Mucosa of descending colon (tissue), 3 donors: ENCODE measurements at regions not wholly inside any gene's neighbourhood (a gene's known extent, or its start where the extent isn't known, plus 50 kb on each side); places are given as distances from the start of the nearest gene placed in this dataset.

Source experiments
- ATAC-seq: fragments of 200-7000 bp; cut with Tn5 transposase; one replicate; pipeline ENCODE4 v1.9.1; 2020; ENCODE audit warnings: mild to moderate bottlenecking, moderate library complexity
- DNase-seq, 3 donors: peaks; one replicate each; pipeline ENCODE4 v3.0.0-alpha.2; 2020
- H3K36me3 ChIP-seq: fragments of 200-600 bp; one replicate; pipeline ENCODE4 v1.8.0; 2021; ENCODE audit warnings: low read depth, mild to moderate bottlenecking
- H3K4me1 ChIP-seq: fragments of 200-600 bp; one replicate; pipeline ENCODE4 v1.8.0; 2021; ENCODE audit warnings: low read depth, mild to moderate bottlenecking
- H3K4me3 ChIP-seq: fragments of 200-600 bp; one replicate; pipeline ENCODE4 v1.8.0; 2021; ENCODE audit warnings: mild to moderate bottlenecking
- H3K9me3 ChIP-seq: fragments of 200-600 bp; one replicate; pipeline ENCODE4 v1.8.0; 2021; ENCODE audit warnings: mild to moderate bottlenecking
- CTCF ChIP-seq: fragments of 200-600 bp; IDR thresholded peaks from one replicate; pipeline ENCODE4 v1.8.0; 2022; ENCODE audit warnings: antibody characterized with exemption, mild to moderate bottlenecking
- intact Hi-C, 2 donors: fragments of 100-400 bp; cut with DNase I in 1 of 2; cut with micrococcal nuclease in 1 of 2; formaldehyde crosslinking; loops; one replicate each; pipeline versions ENCODE4 v1.11.0 to v1.11.1; 2022; cut with DNase I, micrococcal nuclease
- donor health status: DM: no; HTN: no; CAD: no; lungs with moderate emphysema.
- donor health status: DM: no; HTN: no; CAD: no.
- donor health status: DM: no; HTN: yes; CAD: no.

- intact Hi-C loops = no loop called here
- Histone ChIP-seq H3K36me3 (no peaks in the 10 kb centered on the region), H3K4me1 (no peaks in the 10 kb centered on the region), H3K4me3 (no peak overlapping the region), H3K9me3 (no peaks in the 10 kb centered on the region)
- ATAC-seq = peak; percentile 96
- peak in 1 of 3 donors; percentile 53 for DNase-seq
- no peak for TF ChIP-seq CTCF
Measured at GRCh38 chr4:74659576-74660411, 134.5 kb downstream of the BTC start.

- H3K4me1 ChIP-seq = no peaks in the 10 kb centered on the region
- no peak for TF ChIP-seq CTCF
- DNase-seq (no peak), ATAC-seq (no peak)
- H3K36me3 ChIP-seq = no peaks in the 10 kb centered on the region
- intact Hi-C loops = no loop called here
- H3K9me3 ChIP-seq = no peaks in the 10 kb centered on the region
- no peak overlapping the region for H3K4me3 ChIP-seq
Measured at GRCh38 chr4:74660866-74661265, 133.5 kb downstream of the BTC start.

- no peak for ATAC-seq
- intact Hi-C loops = no loop called here
- Histone ChIP-seq H3K4me1 (no peaks in the 10 kb centered on the region), H3K36me3 (no peaks in the 10 kb centered on the region), H3K9me3 (no peaks in the 10 kb centered on the region), H3K4me3 (no peak overlapping the region)
- DNase-seq = no peak
- TF ChIP-seq CTCF = no peak
Measured at GRCh38 chr4:74661427-74662201, 132.7 kb downstream of the BTC start.

- H3K4me3 ChIP-seq = no peak overlapping the region
- DNase-seq (no peak), ATAC-seq (no peak)
- H3K36me3 ChIP-seq = no peaks in the 10 kb centered on the region
- TF ChIP-seq CTCF = no peak
- intact Hi-C loops = no loop called here
- H3K9me3 ChIP-seq = no peaks in the 10 kb centered on the region
- no peaks in the 10 kb centered on the region for H3K4me1 ChIP-seq
Measured at GRCh38 chr4:74663631-74664030, 130.7 kb downstream of the BTC start.

- DNase-seq = no peak
- H3K4me1 ChIP-seq = no peaks in the 10 kb centered on the region
- intact Hi-C loops = no loop called here
Measured at GRCh38 chr4:74665346-74665745, 129.0 kb downstream of the BTC start.

More at GRCh38 chr4:74665346-74665745, 129.0 kb downstream of the BTC start:
- no peaks in the 10 kb centered on the region for H3K9me3 ChIP-seq
- no peak for TF ChIP-seq CTCF
- H3K4me3 ChIP-seq = no peak overlapping the region
- ATAC-seq = no peak
- no peaks in the 10 kb centered on the region for H3K36me3 ChIP-seq
